ENCODE measurements at regions not wholly inside any gene's neighbourhood (a gene's known extent, or its start where the extent isn't known, plus 50 kb on each side); places are given as distances from the start of the nearest gene placed in this dataset.

- TF ChIP-seq POLR2A (IDR thresholded peaks at IDR 0.05) = no peak
- no peak for TF ChIP-seq CTCF (IDR thresholded peaks at IDR 0.05)
Observed at GRCh38 chr15:96038650-96039049, 291.9 kb upstream of the NR2F2 start.

Data from body of pancreas (tissue), 4 donors.